GM19025 (cell line): ENCODE measurements at regions not wholly inside any gene's neighbourhood (a gene's known extent, or its start where the extent isn't known, plus 50 kb on each side); places are given as distances from the start of the nearest gene placed in this dataset.

Experiments used
- ATAC-seq: cut with Tn5 transposase; IDR thresholded peaks from one replicate; pipeline ENCODE4 v1.9.1; 2021; ENCODE audit warnings: mild to moderate bottlenecking, low read depth, moderate library complexity; ENCODE audit not compliant: unreplicated experiment

DNA sequence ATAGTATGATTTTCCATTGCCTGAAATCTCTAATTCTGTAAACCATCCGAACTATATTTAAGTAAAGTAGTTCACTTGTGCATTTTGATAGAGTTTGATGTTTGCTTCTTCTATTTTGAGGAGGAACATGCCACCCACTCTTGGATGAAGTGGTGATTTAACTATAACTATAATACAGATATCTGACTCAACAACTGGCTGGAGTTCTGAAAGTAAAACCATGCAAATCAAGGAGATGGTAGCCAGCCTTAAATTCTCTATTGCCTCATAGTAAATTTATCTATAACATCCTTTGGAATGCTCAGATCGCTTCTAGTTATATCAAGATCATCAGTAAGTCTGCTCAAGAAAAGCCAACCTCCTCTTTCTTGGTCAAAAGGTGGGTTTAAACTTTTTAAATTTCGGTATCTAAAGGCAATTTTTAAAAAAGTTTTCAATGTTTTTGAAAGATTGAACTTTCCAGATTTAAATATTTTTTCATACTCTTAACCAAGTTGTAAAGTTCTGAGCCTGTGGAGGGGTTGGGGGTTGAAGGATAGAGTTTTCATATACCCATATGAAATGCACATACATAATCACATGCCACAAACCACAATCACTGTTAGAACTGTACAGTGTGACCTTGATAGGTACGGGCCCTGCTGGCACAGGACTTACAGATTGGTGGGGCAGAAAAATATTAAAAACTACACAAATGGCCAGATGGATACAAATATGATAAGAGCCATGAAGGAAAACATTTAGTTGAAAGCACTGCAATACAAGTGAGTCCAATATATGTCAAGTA, 90.5 kb upstream of the RFC3 start:
- ATAC-seq, result no peak

GRCh38 chr13:33728271-33729037, 89.5 kb upstream of the RFC3 start:
- peak; percentile 83 for ATAC-seq

DNA sequence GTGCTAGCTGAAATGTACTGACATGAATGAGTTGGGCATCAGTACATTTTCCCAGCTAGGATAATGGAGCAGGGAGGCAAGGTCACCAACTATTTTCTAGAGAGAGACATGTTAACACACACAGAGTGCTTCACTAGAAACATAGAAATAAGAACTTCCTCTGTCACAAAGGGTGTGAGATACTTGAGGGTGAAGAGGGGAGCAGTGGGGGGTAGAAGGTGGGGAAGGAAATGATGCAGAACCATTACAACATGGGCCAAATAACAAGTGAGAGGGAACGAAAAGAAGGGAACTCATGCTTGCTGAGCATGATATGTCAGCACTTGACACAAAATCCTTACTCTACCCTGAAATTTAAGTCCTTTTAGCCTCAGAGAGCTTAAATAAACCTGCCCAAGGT, 87.8 kb upstream of the RFC3 start:
- no peak for ATAC-seq

- ATAC-seq, result no peak
Observed at GRCh38 chr13:33730619-33731018, 87.3 kb upstream of the RFC3 start.

GRCh38 chr13:33735276-33735675, 82.7 kb upstream of the RFC3 start:
- no peak for ATAC-seq

- no peak for ATAC-seq
Observed at GRCh38 chr13:33739254-33739653, 78.7 kb upstream of the RFC3 start.

DNA sequence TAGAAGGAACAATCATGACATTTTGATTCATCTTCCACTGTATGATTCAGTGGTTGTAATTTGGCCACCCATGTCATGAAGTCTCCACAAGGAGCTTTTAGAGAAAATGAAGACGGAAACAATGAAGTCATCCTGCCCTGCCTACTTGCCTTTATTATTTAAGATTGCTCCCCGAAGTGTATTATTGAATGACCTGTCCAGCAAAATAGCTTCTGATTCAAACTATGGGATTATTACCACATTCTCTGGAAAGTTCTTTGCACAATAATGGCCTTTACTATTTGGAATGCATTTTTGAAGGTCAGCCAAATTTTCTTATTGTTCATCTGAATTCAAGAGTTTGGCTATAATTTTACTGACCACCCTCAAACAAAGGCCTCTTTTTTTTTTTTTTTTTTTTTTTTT, 77.8 kb upstream of the RFC3 start:
- ATAC-seq, result no peak

- ATAC-seq, result no peak
Observed at GRCh38 chr13:33742321-33742720, 75.6 kb upstream of the RFC3 start.

GRCh38 chr13:33743438-33744368, 74.2 kb upstream of the RFC3 start:
- peak; percentile 67 for ATAC-seq

GRCh38 chr13:33744589-33745369, 73.2 kb upstream of the RFC3 start:
- ATAC-seq, result no peak

DNA sequence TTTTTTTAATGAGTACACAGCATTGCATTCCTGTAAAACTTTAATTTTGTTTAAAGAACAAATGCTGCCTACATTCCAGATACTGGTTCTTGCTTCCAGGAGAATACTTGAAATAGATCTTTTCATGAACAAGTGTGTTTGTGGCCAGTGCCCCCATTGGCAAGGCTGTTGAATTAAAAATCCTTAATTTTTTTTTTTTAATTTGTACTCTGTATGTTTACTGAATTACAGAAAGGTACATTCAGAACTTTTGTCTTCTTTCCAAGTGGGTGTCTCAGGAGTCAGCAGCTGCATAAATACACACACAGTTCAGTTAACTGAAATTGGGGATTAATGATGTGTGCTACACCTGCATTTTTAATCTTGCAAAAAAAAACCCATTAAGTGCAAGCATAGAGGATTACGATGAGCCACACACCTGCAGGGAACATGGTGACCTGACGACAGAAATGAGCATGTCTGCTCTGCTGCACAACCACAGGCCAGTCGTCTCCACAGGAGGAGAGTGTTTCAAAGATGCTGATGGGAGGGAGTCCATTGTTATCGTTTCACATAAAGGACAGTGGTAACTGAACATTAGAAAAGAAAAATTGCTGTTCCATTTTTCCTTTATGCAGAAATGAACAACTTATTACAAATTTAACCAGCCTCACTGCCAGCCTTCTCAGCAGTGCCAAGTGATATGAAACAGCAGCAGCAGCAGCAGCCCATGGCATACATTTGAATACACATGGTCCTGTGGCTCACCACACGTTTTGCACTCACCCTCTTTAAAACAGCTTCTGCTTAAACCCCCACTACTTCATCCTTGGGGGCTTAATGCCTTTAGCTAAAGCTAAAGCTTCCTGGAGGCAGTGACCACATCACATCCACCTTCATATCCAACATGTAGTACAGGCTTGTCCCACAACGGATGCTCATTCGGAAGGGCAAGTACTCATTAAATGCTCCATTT, 72.3 kb upstream of the RFC3 start:
- peak; percentile 48 for ATAC-seq

DNA sequence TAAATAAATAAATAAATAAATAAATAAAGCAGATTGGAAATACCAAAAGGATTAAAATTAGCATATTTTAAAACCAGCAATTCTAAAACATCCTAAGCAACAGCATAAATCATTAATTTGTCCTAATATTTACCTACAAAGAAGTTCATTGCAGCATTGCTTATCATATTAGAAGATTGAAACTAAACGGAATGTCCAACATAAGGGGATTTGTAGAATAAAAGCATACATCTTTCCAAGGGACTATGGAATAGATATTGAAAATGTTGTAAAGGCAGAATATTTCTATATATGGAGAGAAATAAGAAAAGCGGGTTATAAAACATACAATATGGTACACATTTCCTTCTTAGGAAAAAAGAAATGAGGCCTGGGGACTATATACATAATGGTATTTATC, 71.1 kb upstream of the RFC3 start:
- no peak for ATAC-seq

DNA sequence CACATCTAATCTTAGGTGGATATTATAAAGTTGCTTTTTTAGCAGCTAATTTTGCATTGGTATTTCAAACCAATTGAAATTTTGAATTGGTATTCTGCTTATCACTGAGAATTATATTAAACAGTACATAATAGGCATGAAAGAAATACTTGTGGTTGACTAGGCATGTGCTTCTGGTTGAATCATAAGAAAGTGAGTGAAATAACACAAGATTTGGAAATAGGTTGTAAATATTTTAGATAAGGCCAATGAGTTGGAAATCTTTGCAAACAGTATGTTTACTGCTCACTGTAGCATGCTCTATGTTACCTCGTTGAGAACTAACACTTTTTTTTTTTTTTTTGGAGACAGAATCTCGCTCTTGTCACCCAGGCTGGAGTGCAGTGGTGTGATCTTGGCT, 66.8 kb upstream of the RFC3 start:
- ATAC-seq, result no peak

DNA sequence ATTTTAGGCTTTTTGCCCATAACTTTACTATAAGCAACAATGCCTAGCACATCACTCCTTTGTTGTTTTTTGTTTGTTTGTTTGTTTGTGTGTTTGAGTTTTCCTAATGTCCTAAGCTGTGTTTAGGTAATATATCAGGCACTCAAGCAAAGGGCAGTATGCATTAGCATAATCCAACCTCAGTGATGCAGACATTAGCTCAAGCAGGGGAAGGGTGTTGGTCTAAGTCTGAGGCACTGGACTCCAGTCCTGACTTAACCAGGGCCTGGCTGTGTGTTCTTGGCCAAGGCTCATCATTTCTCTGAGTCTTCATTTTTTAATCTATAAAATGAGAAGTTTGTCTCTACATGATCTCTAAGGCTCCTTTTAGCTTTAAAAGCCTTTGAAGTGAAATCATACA, 65.9 kb upstream of the RFC3 start:
- ATAC-seq, result no peak

- ATAC-seq, result no peak
Observed at GRCh38 chr13:33752597-33752996, 65.4 kb upstream of the RFC3 start.

DNA sequence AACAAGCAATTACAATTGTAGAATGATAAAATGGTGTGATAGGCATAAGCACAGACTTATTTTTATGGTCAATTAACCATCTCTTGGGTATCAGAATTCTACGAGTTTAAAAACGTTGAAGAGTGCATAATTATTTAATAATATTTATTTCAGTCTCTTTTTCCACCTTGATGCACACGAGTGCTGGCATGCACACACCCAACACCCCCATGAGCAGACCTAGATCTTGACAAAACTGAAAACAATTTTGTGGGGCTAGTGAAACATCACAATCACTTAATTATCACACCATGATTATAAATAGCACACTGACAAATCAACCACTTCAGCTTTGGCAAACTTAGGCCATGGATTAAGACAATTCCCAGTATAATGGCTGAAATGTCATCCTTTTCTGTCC, 61.0 kb upstream of the RFC3 start:
- ATAC-seq, result no peak

DNA sequence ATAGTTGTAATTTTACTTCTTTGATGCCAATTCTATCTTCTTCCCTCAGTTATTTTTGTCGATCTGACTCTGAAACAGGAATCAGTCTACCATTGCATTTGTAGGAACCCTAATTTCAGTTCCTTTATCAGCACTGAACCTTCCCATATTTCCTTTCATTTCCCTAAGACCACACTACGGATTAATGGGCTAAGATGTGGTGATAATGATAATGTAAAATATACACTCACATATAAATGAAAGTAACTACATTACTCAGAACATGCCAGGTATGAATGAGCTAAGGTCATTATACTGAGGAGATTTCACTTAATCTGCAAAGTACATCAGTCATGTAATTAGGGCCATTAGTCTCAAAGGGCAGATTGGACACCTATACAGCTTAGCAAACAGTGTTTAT, 60.2 kb upstream of the RFC3 start:
- no peak for ATAC-seq

- no peak for ATAC-seq
Observed at GRCh38 chr13:33758113-33758512, 59.8 kb upstream of the RFC3 start.

DNA sequence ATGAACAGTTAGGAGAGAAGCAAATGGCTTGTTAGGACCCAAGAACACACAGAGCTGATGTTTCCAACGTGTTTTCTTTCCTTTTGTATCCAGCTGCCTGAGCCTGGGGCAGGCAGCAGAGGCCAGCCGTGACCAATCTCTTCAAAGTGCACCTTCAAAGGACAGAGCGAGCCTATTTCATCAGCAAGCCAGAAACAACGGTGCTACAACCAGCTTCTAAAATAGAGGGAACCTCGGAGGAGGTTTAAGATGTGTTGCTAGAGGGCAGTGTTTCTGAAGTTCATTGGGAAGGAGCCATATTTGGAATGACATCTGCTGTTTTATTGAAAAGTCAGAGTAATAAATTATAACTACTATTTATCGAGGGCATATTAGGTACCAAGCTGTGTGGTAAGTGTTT, 56.2 kb upstream of the RFC3 start:
- no peak for ATAC-seq
